WERI-Rb-1 (cell line): ENCODE measurements at regions not wholly inside any gene's neighbourhood (a gene's known extent, or its start where the extent isn't known, plus 50 kb on each side); places are given as distances from the start of the nearest gene placed in this dataset.

ENCODE experiments used
- DNase-seq: peaks from one replicate; pipeline ENCODE4 v3.0.0-alpha.2; 2020
- H3K27ac ChIP-seq: fragments of 250-450 bp; sonication (Bioruptor Pico); 2 replicates; pipeline ENCODE4 v1.5.1; 2020; ENCODE audit warnings: mild to moderate bottlenecking, moderate library complexity
- H3K27me3 ChIP-seq: fragments of 250-450 bp; sonication (Bioruptor Pico); 2 replicates; pipeline ENCODE4 v1.5.1; 2021; ENCODE audit warnings: mild to moderate bottlenecking, low read depth, moderate library complexity; ENCODE audit not compliant: insufficient read depth, severe bottlenecking
- H3K36me3 ChIP-seq: fragments of 250-450 bp; sonication (Bioruptor Pico); 2 replicates; pipeline ENCODE4 v1.5.1; 2020; ENCODE audit warnings: mild to moderate bottlenecking, moderate library complexity
- H3K4me3 ChIP-seq: 2 replicates; pipeline ENCODE4 v1.5.1; 2011; ENCODE audit warnings: low read depth, mild to moderate bottlenecking, control low read depth, low read length
- H3K9me3 ChIP-seq: fragments of 250-450 bp; sonication (Bioruptor Pico); 2 replicates; pipeline ENCODE4 v1.5.1; 2021; ENCODE audit warnings: mild to moderate bottlenecking, moderate library complexity; ENCODE audit not compliant: severe bottlenecking
- TF ChIP-seq, protein P1 (sequence below): IDR thresholded peaks from 2 replicates; pipeline ENCODE4 v1.5.1; 2011; ENCODE audit warnings: low read depth, mild to moderate bottlenecking, control low read depth, inconsistent platforms, low read length

DNA sequence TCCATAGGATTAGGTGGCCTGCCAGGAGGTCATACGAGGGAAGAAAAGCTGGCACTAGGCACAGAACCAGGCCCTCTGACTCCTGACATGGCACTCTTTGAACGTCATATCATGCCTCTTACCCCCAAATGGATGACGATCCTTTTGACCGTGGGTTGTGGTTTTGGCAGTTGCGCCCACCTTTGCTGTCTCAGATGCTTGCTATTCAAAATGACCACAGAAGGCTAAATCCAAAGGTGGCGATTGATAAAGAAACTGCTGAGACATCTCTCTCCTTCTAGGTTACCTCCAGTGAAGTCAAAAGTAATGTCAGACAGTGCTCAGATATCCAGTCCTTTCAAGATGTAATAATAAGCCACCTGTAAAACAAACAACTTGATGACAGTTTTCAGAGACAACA lies 385.0 kb downstream of the EFNA5 start:
- no peak overlapping the region for H3K4me3 ChIP-seq

DNA sequence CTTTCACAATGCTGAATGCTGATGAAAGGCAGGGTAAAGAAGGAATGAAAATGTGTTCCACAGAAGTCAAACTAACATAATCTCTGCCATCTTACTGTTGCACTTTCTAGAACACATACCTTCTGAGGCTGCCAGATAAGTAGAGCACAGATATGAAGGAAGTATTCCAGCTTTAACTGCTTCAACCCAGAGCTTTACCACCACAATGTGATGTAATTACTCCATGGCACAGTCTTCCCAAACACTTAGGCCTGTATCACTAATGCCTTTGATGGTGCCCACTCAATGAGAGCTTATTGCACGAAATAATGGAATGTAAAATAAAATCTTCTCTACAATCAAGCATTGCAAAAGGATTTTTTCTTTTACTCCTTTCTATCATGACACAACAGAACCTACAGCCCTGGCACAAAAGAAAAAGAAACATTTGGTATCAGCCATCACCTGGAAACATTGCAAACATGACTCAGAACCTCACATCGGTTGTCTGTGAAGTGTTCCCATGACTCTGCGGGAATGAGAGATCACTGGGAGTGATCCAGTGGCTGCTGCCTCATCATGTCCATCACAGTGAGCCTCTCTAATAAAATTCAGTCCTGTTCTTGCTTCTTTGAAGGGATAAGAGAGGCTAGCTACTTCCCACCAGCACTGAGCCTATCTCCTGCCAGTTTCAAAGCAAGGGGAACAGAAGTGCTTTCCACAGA lies 385.8 kb downstream of the EFNA5 start:
- no peak for DNase-seq
- Histone ChIP-seq H3K4me3 (no peak overlapping the region), H3K36me3 (no peaks in the 10 kb centered on the region), H3K27me3 (no peaks in the 10 kb centered on the region), H3K27ac (no peak overlapping the region), H3K9me3 (no peaks in the 10 kb centered on the region)
- TF ChIP-seq, protein P1, sequence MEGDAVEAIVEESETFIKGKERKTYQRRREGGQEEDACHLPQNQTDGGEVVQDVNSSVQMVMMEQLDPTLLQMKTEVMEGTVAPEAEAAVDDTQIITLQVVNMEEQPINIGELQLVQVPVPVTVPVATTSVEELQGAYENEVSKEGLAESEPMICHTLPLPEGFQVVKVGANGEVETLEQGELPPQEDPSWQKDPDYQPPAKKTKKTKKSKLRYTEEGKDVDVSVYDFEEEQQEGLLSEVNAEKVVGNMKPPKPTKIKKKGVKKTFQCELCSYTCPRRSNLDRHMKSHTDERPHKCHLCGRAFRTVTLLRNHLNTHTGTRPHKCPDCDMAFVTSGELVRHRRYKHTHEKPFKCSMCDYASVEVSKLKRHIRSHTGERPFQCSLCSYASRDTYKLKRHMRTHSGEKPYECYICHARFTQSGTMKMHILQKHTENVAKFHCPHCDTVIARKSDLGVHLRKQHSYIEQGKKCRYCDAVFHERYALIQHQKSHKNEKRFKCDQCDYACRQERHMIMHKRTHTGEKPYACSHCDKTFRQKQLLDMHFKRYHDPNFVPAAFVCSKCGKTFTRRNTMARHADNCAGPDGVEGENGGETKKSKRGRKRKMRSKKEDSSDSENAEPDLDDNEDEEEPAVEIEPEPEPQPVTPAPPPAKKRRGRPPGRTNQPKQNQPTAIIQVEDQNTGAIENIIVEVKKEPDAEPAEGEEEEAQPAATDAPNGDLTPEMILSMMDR, result no peak

More for the DNA sequence above, 385.0 kb downstream of the EFNA5 start:
- TF ChIP-seq, protein P1, result no peak
- H3K9me3 ChIP-seq, result no peaks in the 10 kb centered on the region
- H3K27me3 ChIP-seq, result no peaks in the 10 kb centered on the region
- H3K27ac ChIP-seq, result no peak overlapping the region
- DNase-seq, result no peak
- H3K36me3 ChIP-seq, result no peaks in the 10 kb centered on the region

DNA sequence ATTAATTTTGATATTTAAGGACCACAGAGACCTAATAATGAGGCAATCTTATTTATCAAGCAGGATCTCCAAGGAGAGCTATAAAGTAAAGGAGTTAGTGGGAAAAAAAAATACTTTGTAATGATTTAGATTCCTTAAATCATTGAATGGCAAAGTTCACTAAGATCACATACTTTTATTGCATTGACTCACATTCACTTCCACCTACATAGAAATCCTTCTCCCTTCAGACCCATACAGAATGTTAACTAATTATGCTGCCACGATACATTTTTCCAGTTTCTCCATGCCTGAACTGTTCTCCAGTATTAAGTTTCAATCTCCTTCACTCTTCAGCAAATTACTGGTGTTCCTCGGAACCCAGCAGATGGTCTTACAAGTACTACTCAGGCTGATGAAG lies 388.7 kb downstream of the EFNA5 start:
- no peak for DNase-seq
- Histone ChIP-seq H3K9me3 (no peaks in the 10 kb centered on the region), H3K36me3 (no peaks in the 10 kb centered on the region), H3K27ac (no peak overlapping the region), H3K27me3 (no peaks in the 10 kb centered on the region), H3K4me3 (no peak overlapping the region)
- TF ChIP-seq, protein P1, result no peak

DNA sequence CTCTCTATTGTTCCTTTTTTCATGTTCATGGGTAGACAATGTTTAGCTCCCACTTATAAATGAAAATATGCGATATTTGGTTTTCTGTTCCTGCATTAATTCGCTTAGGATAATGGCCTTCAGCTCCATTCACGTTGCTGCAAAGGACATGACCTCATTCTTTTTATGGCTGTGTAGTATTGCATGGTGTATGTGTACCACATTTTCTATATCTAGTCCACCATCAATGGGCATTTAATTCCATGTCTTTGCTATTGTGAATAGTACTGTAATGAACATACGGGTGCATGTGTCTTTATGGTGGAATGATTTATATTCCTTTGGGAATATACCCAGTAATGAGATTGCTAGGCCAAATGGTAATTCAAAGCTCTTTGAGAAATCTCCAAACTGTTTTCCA lies 392.0 kb downstream of the EFNA5 start:
- no peak overlapping the region for H3K4me3 ChIP-seq
- H3K27me3 ChIP-seq, result no peaks in the 10 kb centered on the region
- no peak overlapping the region for H3K27ac ChIP-seq
- H3K36me3 ChIP-seq, result no peaks in the 10 kb centered on the region
- no peak for DNase-seq
- no peaks in the 10 kb centered on the region for H3K9me3 ChIP-seq
- TF ChIP-seq, protein P1, result no peak

GRCh38 chr5:107277485-107278125 lies 393.1 kb downstream of the EFNA5 start:
- Histone ChIP-seq H3K9me3 (no peaks in the 10 kb centered on the region), H3K36me3 (no peaks in the 10 kb centered on the region), H3K4me3 (no peak overlapping the region), H3K27ac (no peak overlapping the region), H3K27me3 (no peaks in the 10 kb centered on the region)
- TF ChIP-seq, protein P1, result no peak
- no peak for DNase-seq
